ENCODE measurements at regions not wholly inside any gene's neighbourhood (a gene's known extent, or its start where the extent isn't known, plus 50 kb on each side); places are given as distances from the start of the nearest gene placed in this dataset.

DNA sequence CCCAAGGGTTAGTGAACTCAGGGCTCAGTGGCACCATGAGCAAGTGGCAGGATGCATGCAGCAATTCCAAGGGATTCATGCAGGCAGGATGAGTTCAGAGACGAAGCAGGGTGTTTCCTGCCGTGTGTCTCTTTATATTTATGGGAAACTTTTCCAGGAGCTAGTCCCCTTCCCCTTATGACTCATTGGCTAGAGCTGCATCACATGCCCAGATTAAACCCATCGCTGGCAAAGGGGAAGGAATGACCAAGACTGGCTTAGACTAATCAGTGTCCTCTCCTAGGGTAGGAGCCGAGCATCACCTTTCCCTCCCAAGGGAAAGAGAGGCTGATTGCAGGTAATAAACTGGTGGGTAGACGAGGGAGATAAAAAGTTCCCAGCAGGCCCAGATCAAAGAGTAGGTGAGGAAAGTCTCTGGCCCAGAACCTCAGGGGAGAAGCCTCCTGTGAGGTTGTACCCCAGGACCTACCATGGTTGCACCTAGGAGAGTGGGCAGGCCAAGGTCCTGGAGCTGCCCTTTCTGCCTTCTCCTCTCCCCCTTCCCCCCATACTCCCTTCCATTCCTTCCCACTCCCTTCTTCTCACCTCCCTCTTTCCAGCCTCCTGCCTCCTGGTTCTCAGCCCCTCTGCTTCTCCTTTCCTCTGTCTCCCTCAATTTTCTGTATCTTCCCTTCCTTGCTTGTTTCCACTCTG, 67.8 kb upstream of the ITGA11 start:
- FAIRE-seq, result no peak
- DNase-seq (ENCODE audit: low spot score in 2 of 2), result no peak

DNA sequence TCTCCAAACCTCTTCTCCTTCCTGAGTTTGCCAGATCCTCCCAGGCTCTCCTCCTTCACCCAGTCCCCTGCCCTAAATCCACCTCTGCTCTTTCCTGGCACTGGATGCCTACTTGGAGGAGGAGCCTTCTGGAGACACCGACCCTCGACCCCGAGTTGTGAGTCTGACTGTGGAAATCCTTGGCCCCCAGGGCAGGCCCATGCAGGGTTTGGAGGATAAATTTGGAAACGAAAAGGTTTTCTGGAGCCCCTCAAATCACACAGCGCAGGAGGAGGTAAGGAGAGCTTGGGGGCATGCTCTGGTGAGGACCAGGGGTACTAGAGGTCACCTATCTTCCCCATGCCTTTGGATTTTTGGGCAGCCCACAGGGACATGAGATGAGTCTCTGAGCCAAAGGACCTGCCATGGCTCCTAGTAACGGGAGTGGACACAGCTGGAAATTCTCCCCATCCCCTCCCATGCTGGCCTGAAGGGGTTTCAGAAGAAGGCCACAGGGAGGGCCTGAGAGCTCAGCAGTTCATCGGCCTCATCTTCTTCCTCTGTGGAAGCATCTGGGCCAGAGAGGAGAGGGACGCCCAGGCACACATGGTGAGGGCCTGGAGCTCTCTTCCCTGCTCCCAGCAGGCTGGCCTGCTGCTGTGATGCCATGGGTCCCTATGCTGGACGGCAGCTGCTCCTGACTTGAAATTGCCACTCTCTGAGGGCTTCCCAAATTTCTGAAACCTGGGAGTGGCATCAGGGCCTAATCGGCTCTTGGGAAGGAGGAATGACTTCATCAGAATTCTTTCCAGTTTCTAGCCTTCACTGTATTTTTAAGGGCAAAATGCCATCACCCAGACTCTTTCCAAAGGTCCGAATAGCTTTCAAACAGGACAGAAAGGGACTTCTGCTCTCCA, 68.6 kb upstream of the ITGA11 start:
- DNase-seq (ENCODE audit: low spot score in 2 of 2), result no peak
- no peak for FAIRE-seq

GRCh38 chr15:68501259-68501591, 69.3 kb upstream of the ITGA11 start:
- no peak for FAIRE-seq

DNA sequence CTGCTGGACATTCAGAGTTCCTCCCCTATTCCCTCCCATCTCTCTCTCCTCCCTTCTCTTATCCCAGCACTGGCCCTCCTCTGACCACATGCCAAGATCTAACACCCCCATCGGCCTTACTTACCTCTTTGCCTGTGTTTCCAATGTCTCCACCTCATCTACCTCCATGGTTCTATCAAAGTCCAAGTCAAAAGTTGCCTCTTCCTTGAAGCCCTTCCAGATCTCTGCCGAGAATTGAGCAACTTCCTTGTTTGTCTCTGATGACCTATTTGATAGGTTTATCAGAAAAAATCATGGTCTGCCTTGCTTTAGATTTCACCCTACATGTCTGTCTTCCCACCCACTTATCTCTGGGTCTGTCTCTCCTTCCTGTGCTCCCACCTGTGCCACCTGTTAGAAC, 69.7 kb upstream of the ITGA11 start:
- DNase-seq (ENCODE audit: low spot score in 2 of 2), result no peak
- FAIRE-seq, result no peak

More at GRCh38 chr15:68501259-68501591, 69.3 kb upstream of the ITGA11 start:
- DNase-seq (ENCODE audit: low spot score in 2 of 2), result no peak

DNA sequence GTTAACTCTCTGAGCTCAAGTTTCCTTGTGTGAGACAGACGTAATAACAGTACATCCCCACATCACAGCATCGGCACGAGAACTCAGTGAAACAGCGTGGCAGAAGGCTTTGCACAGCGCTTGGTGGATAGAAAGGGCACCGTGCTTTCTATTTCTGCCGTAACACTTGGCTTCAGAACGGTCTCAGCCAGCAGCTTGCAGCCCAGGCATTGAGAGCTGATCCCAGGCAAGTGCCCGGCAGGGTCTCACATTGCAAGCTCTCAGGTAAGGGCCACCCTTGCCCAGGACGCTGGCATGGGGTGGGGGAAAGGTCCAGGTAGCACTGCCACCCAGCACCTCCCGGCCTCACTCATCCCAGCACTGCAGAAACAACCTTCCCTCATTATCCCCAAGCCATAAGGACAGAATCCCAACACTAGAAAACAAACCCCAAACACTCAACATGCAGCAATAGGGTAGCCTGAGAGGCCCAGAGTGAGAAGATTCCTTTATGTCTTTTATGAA, 70.5 kb upstream of the ITGA11 start:
- FAIRE-seq, result no peak
- no peak for DNase-seq (ENCODE audit: low spot score in 2 of 2)

DNA sequence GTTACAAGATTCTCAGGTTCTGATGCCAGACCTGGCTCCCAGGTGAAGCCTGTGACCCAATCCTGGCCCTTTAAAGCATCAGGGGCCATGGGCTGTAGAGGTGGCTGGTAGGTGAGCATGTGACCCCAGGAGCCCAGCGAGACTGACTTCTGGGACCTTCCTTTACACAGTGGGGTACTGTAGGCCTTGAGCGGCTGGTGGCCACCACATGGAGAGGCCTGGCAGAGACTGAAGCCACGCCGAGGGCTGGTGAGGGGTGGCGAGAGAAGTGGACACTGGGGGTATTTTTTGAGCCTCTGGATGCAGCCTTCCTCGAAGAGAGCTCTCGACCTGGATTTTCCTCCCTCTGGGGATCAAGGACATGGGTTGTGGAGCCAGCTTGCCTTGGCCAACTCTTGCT, 71.2 kb upstream of the ITGA11 start:
- no peak for DNase-seq (ENCODE audit: low spot score in 2 of 2)
- FAIRE-seq, result no peak

- FAIRE-seq (no peak), DNase-seq (ENCODE audit: low spot score in 2 of 2) (no peak)
Measured at GRCh38 chr15:68503791-68504680, 72.1 kb upstream of the ITGA11 start.

GRCh38 chr15:68504681-68505170, 72.8 kb upstream of the ITGA11 start:
- DNase-seq (ENCODE audit: low spot score in 2 of 2) (no peak), FAIRE-seq (no peak)

GRCh38 chr15:68506071-68506470, 72.7 kb upstream of the CORO2B start:
- no peak for FAIRE-seq
- DNase-seq (ENCODE audit: low spot score in 2 of 2), result no peak

GRCh38 chr15:68507447-68507846, 71.3 kb upstream of the CORO2B start:
- DNase-seq (ENCODE audit: low spot score in 2 of 2), result no peak
- FAIRE-seq, result no peak

- no peak for DNase-seq (ENCODE audit: low spot score in 2 of 2)
- no peak for FAIRE-seq
Measured at GRCh38 chr15:68508485-68509189, 70.2 kb upstream of the CORO2B start.

- no peak for FAIRE-seq
Measured at GRCh38 chr15:68510558-68510957, 68.2 kb upstream of the CORO2B start.

DNA sequence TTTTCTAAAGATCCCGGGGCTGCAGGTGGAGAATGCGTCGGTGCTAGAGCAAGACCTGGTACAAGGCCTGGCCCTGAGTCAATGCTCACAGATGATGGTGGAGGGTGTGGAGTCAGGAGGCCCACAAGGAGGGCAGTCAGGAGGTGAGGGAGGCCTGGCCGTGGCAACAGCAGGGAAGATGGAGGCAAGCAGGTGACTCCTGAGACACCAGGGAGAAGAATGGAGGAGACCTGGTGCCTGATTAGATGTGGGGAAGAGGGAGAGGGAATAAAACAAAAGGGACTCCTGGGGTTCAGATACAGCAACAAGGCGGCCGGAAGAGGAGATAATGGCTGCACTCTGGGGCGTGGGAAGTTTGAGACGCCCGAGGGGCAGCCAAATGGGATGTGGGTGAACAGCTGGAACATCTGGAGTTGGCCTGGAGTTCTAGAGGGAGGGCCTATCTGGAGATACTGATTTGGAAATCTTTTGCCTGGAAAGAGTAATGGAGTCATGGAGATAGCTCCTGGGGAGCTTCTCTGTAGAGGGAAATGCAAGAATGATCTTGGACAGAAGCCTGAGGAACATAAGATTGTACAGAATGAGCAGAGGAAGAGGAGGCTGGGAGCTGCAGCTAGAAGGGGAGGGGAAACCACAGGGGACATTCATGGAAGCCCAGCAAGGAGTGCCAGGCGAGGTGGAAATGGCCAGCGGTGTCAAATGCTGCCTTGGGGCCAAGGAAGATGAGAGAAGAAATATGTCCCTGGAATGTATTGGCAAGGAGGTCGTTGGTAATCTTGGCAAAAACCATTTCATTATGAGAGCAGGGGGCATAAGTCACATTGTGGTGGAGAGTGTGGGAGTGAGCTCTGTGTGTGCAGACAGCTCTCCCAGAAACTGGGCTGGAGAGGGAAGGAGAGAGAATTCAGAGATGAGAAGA, 67.5 kb upstream of the CORO2B start:
- DNase-seq (ENCODE audit: low spot score in 2 of 2) (no peak), FAIRE-seq (no peak)

More at GRCh38 chr15:68510558-68510957, 68.2 kb upstream of the CORO2B start:
- no peak for DNase-seq (ENCODE audit: low spot score in 2 of 2)

GRCh38 chr15:68512052-68512451, 66.7 kb upstream of the CORO2B start:
- no peak for FAIRE-seq
- DNase-seq (ENCODE audit: low spot score in 2 of 2), result no peak

DNA sequence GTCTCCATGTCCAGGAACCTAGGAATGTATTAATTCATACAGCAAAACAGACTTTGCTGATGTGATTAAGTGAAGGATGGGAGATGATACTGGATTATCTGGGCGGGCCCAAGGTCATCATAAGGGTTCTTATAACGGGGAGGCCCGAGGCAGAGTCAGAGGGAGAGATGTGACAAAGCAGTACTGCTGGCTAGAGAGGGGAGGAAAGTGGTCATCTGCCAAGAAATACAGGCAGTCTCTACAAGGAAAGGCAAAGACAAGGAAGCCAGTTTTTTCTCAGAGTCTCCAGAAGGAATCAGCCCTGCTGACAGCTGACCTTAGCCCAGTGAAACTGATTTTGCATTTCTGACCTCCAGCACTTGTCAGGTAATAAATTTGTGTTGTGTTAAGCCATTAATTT, 66.2 kb upstream of the CORO2B start:
- FAIRE-seq, result no peak
- DNase-seq (ENCODE audit: low spot score in 2 of 2), result no peak

GRCh38 chr15:68515371-68516095, 63.3 kb upstream of the CORO2B start:
- FAIRE-seq (no peak), DNase-seq (ENCODE audit: low spot score in 2 of 2) (no peak)

- FAIRE-seq (no peak), DNase-seq (ENCODE audit: low spot score in 2 of 2) (no peak)
Measured at GRCh38 chr15:68517285-68517761, 61.5 kb upstream of the CORO2B start.

GRCh38 chr15:68518046-68518445, 60.7 kb upstream of the CORO2B start:
- FAIRE-seq, result no peak
- peak in 1 of 2 donors; percentile 27 for DNase-seq (ENCODE audit: low spot score in 2 of 2)
